ENCODE measurements at regions not wholly inside any gene's neighbourhood (a gene's known extent, or its start where the extent isn't known, plus 50 kb on each side); places are given as distances from the start of the nearest gene placed in this dataset.

DNA sequence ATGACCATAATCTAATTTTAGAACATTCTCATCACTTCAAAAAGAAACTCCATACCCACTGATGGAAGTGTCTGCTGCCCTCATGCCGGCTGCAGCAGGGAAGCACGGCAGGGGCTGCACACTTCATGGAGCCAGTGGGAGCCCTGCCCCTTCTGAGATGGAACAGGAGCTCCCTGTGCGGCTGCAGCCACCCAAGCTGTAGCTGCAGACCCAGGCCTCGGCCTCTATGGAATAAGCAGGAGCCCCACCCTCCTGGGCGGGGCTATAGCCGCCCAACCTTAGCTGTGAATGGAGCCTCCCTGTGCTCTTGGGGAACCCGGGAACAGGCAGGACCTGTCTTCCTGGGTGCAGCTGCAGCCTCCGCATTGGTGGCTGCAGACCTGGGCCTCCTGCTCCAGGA lies 128.5 kb downstream of the NUDT12 start:
- TF ChIP-seq, protein P1, sequence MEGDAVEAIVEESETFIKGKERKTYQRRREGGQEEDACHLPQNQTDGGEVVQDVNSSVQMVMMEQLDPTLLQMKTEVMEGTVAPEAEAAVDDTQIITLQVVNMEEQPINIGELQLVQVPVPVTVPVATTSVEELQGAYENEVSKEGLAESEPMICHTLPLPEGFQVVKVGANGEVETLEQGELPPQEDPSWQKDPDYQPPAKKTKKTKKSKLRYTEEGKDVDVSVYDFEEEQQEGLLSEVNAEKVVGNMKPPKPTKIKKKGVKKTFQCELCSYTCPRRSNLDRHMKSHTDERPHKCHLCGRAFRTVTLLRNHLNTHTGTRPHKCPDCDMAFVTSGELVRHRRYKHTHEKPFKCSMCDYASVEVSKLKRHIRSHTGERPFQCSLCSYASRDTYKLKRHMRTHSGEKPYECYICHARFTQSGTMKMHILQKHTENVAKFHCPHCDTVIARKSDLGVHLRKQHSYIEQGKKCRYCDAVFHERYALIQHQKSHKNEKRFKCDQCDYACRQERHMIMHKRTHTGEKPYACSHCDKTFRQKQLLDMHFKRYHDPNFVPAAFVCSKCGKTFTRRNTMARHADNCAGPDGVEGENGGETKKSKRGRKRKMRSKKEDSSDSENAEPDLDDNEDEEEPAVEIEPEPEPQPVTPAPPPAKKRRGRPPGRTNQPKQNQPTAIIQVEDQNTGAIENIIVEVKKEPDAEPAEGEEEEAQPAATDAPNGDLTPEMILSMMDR (IDR thresholded peaks at IDR 0.05) = no peak
- TF ChIP-seq POLR2A (IDR thresholded peaks at IDR 0.05) (no peak), POLR2AphosphoS5 (IDR thresholded peaks at IDR 0.05) (no peak)

Measured in prostate gland (tissue), 2 donors.